22Rv1 (cell line): ENCODE measurements at regions not wholly inside any gene's neighbourhood (a gene's known extent, or its start where the extent isn't known, plus 50 kb on each side); places are given as distances from the start of the nearest gene placed in this dataset.

Source experiments
- ZFX ChIP-seq: fragments of 450-650 bp; IDR thresholded peaks from 2 replicates; pipeline ENCODE4 v1.6.1; 2017; ENCODE audit warnings: antibody characterized with exemption, borderline replicate concordance
- TF ChIP-seq, protein P1 (sequence below): fragments of 450-650 bp; IDR thresholded peaks from 2 replicates; pipeline ENCODE4 v1.5.1; 2017; ENCODE audit warnings: mild to moderate bottlenecking

DNA sequence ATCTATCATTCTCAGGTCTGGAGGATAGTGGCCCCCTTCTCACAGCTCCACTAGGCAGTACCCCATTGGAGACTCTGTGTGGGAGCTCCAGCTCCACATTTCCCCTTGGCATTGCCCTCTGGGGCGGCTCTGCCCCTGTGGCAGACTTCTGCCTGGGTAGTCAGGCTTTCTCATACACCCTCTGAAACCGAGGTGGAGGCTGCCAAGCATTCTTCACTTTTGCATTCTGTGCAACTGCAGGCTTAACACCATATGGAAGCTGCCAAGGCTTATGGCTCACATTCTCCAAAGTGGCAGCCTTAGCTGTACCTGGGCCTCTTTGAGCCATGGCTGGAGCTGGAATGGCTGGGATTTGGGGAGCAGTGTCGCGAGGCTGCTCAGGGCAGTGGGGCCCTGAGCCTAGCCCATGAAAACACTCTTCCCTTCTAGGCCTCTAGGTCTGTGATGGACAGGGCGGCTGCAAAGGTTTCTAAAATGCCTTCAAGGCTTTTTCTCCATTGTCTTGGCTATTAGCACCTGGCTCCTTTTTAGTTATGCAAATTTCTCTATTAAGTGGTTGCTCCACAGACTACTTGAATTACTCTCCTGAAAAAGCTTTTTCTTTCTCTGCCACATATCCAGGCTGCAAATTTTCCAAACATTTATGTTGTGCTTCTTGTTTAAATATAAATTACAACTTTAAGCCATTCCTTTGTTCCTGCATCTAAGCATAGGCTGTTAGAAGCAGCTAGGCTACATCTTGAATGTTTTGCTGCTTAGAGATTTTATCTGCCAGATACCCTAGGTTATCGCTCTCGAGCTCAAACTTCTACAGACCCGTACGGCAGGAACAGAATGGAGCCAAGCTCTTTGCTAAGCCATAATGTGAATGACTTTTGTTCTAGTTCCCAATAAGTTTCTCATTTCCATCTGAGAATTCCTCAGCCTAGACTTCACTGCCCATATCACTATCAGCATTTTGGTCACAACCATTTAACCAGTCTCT lies 206.5 kb downstream of the CPS1 start:
- TF ChIP-seq, protein P1, sequence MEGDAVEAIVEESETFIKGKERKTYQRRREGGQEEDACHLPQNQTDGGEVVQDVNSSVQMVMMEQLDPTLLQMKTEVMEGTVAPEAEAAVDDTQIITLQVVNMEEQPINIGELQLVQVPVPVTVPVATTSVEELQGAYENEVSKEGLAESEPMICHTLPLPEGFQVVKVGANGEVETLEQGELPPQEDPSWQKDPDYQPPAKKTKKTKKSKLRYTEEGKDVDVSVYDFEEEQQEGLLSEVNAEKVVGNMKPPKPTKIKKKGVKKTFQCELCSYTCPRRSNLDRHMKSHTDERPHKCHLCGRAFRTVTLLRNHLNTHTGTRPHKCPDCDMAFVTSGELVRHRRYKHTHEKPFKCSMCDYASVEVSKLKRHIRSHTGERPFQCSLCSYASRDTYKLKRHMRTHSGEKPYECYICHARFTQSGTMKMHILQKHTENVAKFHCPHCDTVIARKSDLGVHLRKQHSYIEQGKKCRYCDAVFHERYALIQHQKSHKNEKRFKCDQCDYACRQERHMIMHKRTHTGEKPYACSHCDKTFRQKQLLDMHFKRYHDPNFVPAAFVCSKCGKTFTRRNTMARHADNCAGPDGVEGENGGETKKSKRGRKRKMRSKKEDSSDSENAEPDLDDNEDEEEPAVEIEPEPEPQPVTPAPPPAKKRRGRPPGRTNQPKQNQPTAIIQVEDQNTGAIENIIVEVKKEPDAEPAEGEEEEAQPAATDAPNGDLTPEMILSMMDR, result no peak
- TF ChIP-seq ZFX, result no peak
